OCI-LY3 (cell line): ENCODE measurements at regions not wholly inside any gene's neighbourhood (a gene's known extent, or its start where the extent isn't known, plus 50 kb on each side); places are given as distances from the start of the nearest gene placed in this dataset.

Experiments used
- H2AFZ ChIP-seq: fragments of 200-600, 300-600 bp; shearing (Covaris generic); 2 replicates; pipeline ENCODE4 v1.6.0; 2014; ENCODE audit warnings: antibody characterized with exemption, low read depth, low read length
- H3K27ac ChIP-seq: fragments of 200-600, 300-600 bp; sonication (generic); 2 replicates; pipeline ENCODE4 v1.5.1; 2014; ENCODE audit warnings: mild to moderate bottlenecking, low read length, moderate library complexity, mixed read lengths
- H3K27me3 ChIP-seq: fragments of 200-600, 300-600 bp; sonication (generic); 2 replicates; pipeline ENCODE4 v1.6.1; 2014; ENCODE audit warnings: low read depth, low read length, mixed read lengths
- H3K36me3 ChIP-seq: fragments of 200-600, 300-600 bp; sonication (generic); replicated peaks from 2 replicates; pipeline ENCODE3; 2014; ENCODE audit warnings: low read depth, low read length, mixed read lengths
- H3K4me1 ChIP-seq: fragments of 300-600, 200-600 bp; sonication (generic); 2 replicates; pipeline ENCODE4 v1.6.1; 2014; ENCODE audit warnings: low read length, mixed read lengths
- H3K4me2 ChIP-seq: fragments of 200-600, 300-600 bp; sonication (generic); 2 replicates; pipeline ENCODE4 v1.6.1; 2014; ENCODE audit warnings: low read length, mixed read lengths
- H3K4me3 ChIP-seq: fragments of 300-600, 200-600 bp; sonication (generic); 2 replicates; pipeline ENCODE4 v1.5.1; 2014; ENCODE audit warnings: antibody characterized with exemption, mild to moderate bottlenecking, low read length, moderate library complexity
- H3K79me2 ChIP-seq: fragments of 300-600, 200-600 bp; shearing (Covaris generic); 2 replicates; pipeline ENCODE4 v1.6.1; 2014; ENCODE audit warnings: mild to moderate bottlenecking, low read length, mixed read lengths
- H3K9ac ChIP-seq: fragments of 300-600, 200-600 bp; shearing (Covaris generic); 2 replicates; pipeline ENCODE4 v1.6.0; 2014; ENCODE audit warnings: mild to moderate bottlenecking, low read length, moderate library complexity
- H3K9me3 ChIP-seq: fragments of 200-600, 300-600 bp; shearing (Covaris generic); 2 replicates; pipeline ENCODE4 v1.6.1; 2014; ENCODE audit warnings: low read length, mixed read lengths; ENCODE audit not compliant: insufficient read depth
- H4K20me1 ChIP-seq: fragments of 200-600, 300-600 bp; sonication (generic); 2 replicates; pipeline ENCODE4 v1.6.1; 2016; ENCODE audit warnings: low read length, mixed read lengths; ENCODE audit not compliant: insufficient read depth
- EZH2phosphoT487 ChIP-seq: fragments of 200-600 bp; shearing (Covaris generic); IDR thresholded peaks from 2 replicates; pipeline ENCODE4 v1.6.1; 2018; ENCODE audit warnings: antibody characterized with exemption, mixed run types, low read depth
- TF ChIP-seq, protein P1 (sequence below): fragments of 200-600, 300-600 bp; sonication (generic); IDR thresholded peaks from 2 replicates; pipeline ENCODE4 v1.5.1; 2014; ENCODE audit warnings: antibody characterized with exemption, low read length, low read depth

DNA sequence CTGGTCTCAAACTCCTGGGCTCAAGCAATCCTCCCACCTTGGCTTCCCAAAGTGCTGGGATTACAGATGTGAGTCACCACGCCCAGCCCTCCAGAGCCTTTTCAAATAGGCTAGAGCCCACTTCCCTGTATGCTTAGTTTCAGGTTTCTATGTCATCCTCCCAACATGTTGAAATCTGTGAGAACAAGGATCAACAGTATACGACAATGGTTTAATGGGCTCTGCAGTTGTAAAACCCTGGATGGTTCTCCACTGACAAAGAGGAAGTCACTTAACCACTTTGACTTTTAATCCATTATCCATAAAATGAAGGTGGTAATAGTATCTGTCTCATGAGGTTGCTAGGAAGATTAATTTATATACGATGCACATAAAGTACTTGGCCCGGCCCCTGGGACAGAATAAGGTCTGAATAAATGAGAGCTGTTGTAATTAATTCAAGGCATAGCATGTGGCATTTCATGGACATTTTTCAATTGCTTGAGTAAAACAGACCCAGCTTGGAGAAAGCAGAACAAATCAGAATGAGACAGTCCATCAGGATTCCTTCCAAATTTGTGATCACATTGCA, 113.9 kb upstream of the ZNF648 start:
- H3K4me2 ChIP-seq: no peak overlapping the region
- H3K4me3 ChIP-seq: no peak overlapping the region
- H3K4me1 ChIP-seq: peaks cover 10% of the 10 kb centered on the region
- H3K9ac ChIP-seq: no peak overlapping the region
- H3K27ac ChIP-seq: no peak overlapping the region
- H3K9me3 ChIP-seq: no peaks in the 10 kb centered on the region
- TF ChIP-seq, protein P1, sequence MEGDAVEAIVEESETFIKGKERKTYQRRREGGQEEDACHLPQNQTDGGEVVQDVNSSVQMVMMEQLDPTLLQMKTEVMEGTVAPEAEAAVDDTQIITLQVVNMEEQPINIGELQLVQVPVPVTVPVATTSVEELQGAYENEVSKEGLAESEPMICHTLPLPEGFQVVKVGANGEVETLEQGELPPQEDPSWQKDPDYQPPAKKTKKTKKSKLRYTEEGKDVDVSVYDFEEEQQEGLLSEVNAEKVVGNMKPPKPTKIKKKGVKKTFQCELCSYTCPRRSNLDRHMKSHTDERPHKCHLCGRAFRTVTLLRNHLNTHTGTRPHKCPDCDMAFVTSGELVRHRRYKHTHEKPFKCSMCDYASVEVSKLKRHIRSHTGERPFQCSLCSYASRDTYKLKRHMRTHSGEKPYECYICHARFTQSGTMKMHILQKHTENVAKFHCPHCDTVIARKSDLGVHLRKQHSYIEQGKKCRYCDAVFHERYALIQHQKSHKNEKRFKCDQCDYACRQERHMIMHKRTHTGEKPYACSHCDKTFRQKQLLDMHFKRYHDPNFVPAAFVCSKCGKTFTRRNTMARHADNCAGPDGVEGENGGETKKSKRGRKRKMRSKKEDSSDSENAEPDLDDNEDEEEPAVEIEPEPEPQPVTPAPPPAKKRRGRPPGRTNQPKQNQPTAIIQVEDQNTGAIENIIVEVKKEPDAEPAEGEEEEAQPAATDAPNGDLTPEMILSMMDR: no peak
- TF ChIP-seq EZH2phosphoT487: no peak
- H4K20me1 ChIP-seq: no peaks in the 10 kb centered on the region
- H2AFZ ChIP-seq: no peak overlapping the region
- H3K27me3 ChIP-seq: peaks cover 17% of the 10 kb centered on the region; the same call in 1 of the 2 replicates
- H3K79me2 ChIP-seq: no peaks in the 10 kb centered on the region
- H3K36me3 ChIP-seq: no peaks in the 10 kb centered on the region

DNA sequence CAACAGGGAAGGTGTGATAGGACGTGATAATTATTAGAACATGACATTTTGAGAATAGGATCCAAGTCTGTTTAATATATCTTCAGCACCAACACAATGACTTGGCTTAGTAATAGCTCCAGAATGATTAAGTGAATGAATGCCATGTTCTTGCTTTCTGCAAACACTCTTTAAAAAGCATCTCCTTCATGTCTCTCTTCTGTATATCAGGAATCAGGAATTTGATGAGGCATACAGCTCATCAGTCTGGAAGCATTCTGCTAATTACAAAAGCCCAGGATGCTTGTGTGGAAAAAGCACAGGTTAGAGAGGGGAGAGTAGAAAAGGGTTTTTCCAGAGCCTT, 113.0 kb upstream of the ZNF648 start:
- Histone ChIP-seq H3K27me3 (peaks cover 16% of the 10 kb centered on the region; the same call in 1 of the 2 replicates), H4K20me1 (no peaks in the 10 kb centered on the region), H3K9ac (no peak overlapping the region), H3K27ac (no peak overlapping the region), H2AFZ (no peak overlapping the region), H3K79me2 (no peaks in the 10 kb centered on the region), H3K36me3 (no peaks in the 10 kb centered on the region), H3K4me3 (no peak overlapping the region), H3K4me1 (peaks cover 10% of the 10 kb centered on the region), H3K4me2 (no peak overlapping the region), H3K9me3 (no peaks in the 10 kb centered on the region)
- TF ChIP-seq, protein P1: no peak
- TF ChIP-seq EZH2phosphoT487: no peak

DNA sequence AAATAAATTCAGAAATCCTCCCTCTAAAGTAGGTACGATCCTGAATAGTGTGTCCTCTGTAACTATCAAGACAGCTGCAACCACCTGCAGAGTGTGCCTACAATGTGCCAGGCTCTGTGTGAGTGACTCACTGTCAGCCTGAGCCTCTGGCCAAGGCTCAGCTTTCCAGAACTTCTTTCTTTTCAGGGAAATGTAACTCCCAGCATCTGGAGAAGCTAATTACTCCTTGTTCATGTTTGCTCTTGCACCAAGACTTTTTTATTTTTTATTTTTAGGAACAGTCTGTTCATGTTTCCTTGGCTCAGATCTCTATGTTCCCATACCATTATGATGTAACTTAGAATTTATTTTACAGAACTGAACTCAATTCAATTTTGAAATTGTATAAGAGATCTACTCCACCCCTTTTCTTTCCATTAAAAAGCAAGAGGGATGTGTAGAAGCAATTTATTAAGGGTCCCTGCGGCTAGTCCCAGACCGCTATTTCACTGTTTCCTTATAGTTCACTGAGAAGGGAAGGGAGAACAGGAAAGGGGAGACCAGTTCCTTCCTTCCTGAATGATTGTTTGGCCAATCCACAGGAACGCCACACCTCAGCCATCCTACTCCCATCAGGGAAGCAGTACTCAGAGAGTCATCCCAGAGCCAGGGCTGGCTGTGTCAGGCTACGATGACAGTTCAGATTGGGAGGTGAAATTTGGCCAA, 112.4 kb upstream of the ZNF648 start:
- no peak overlapping the region for H2AFZ ChIP-seq
- no peak overlapping the region for H3K4me3 ChIP-seq
- H3K9me3 ChIP-seq: no peaks in the 10 kb centered on the region
- H3K27me3 ChIP-seq: peaks cover 16% of the 10 kb centered on the region; the same call in 1 of the 2 replicates
- no peaks in the 10 kb centered on the region for H3K79me2 ChIP-seq
- H3K27ac ChIP-seq: no peak overlapping the region
- TF ChIP-seq, protein P1: no peak
- TF ChIP-seq EZH2phosphoT487: no peak
- H3K4me1 ChIP-seq: peaks cover 10% of the 10 kb centered on the region
- no peaks in the 10 kb centered on the region for H3K36me3 ChIP-seq
- H3K4me2 ChIP-seq: no peak overlapping the region
- H3K9ac ChIP-seq: no peak overlapping the region
- no peaks in the 10 kb centered on the region for H4K20me1 ChIP-seq

DNA sequence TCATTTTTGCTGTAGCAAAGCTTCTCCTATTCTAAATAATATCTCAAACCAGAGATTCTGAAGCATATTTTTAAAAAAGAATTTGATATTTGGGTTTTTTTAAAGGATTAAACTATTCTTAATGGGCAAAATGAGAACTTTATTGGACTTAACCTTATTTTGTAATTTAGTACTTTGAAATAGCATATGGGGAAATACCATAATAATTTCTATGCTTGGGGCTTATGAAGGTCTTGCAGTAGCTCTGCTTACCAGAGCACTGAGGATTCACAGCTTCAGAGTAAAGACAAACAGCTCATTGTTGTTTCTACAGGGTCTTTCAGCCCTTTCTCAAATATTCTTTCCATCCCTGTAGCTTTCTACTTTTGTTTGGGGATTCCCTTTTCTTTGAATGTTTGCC, 111.2 kb upstream of the ZNF648 start:
- Histone ChIP-seq H2AFZ (no peak overlapping the region), H3K27ac (no peak overlapping the region), H3K9ac (no peak overlapping the region), H3K36me3 (no peaks in the 10 kb centered on the region), H3K79me2 (no peaks in the 10 kb centered on the region), H3K4me2 (no peak overlapping the region), H3K4me3 (no peak overlapping the region), H3K4me1 (peaks cover 10% of the 10 kb centered on the region), H4K20me1 (no peaks in the 10 kb centered on the region), H3K27me3 (peaks cover 15% of the 10 kb centered on the region; the same call in 1 of the 2 replicates), H3K9me3 (no peaks in the 10 kb centered on the region)
- TF ChIP-seq, protein P1: no peak
- no peak for TF ChIP-seq EZH2phosphoT487
